PC-3 (cell line): ENCODE measurements at regions not wholly inside any gene's neighbourhood (a gene's known extent, or its start where the extent isn't known, plus 50 kb on each side); places are given as distances from the start of the nearest gene placed in this dataset.

Experiments used
- ATAC-seq: fragments of 200-7000 bp; cut with Tn5 transposase; 2 replicates; pipeline ENCODE4 v1.9.1; 2020; ENCODE audit warnings: mild to moderate bottlenecking, moderate library complexity
- BruUV-seq: library from RNA; stranded (reverse); fragments of 400-500 nt; replicated peaks from 2 replicates; lab custom pipeline; 2021; lab: Mats Ljungman, UMichigan
- CTCF ChIA-PET: fragments of 300-600 bp; sonication (Branson Sonifier 250); formaldehyde crosslinking; loops from one replicate; lab custom pipeline; 2022; ENCODE audit warnings: antibody characterized with exemption; lab: Charles Lee
- POLR2A ChIA-PET: fragments of 300-600 bp; sonication (Branson Sonifier 250); formaldehyde crosslinking; loops from one replicate; lab custom pipeline; 2022; ENCODE audit warnings: antibody characterized with exemption; ENCODE audit not compliant: unreplicated experiment; lab: Charles Lee
- DNase-seq: peaks from one replicate; pipeline ENCODE4 v3.0.0-alpha.2; 2015
- H2AFZ ChIP-seq: fragments of 300-600 bp; sonication (generic); 2 replicates; pipeline ENCODE4 v1.6.0; 2016; ENCODE audit warnings: antibody characterized with exemption, low read length
- H3F3A ChIP-seq: fragments of 300-600 bp; sonication (generic); one replicate; pipeline ENCODE4 v1.6.0; 2017; ENCODE audit warnings: antibody characterized with exemption, low read length, control low read depth, mild to moderate bottlenecking; ENCODE audit not compliant: unreplicated experiment
- H3K27ac ChIP-seq: fragments of 300-600 bp; sonication (generic); 2 replicates; pipeline ENCODE4 v1.5.1; 2016; ENCODE audit warnings: mild to moderate bottlenecking, low read length
- H3K27me3 ChIP-seq: fragments of 300-600 bp; sonication (generic); 2 replicates; pipeline ENCODE4 v1.6.1; 2016; ENCODE audit warnings: low read length, mixed read lengths
- H3K36me3 ChIP-seq: fragments of 300-600 bp; sonication (generic); 2 replicates; pipeline ENCODE4 v1.6.1; 2016; ENCODE audit warnings: low read depth, mixed run types, low read length, mixed read lengths
- H3K4me1 ChIP-seq: fragments of 300-600 bp; sonication (generic); 2 replicates; pipeline ENCODE4 v1.5.1; 2016; ENCODE audit warnings: low read length; ENCODE audit not compliant: insufficient read depth
- H3K4me2 ChIP-seq: fragments of 300-600 bp; sonication (generic); 2 replicates; pipeline ENCODE4 v1.6.0; 2016; ENCODE audit warnings: low read length
- H3K4me3 ChIP-seq: fragments of 300-600 bp; sonication (generic); 2 replicates; pipeline ENCODE4 v1.5.1; 2016; ENCODE audit warnings: mild to moderate bottlenecking, low read length, mixed read lengths
- H3K79me2 ChIP-seq: fragments of 300-600 bp; sonication (generic); 2 replicates; pipeline ENCODE4 v1.6.1; 2017; ENCODE audit warnings: low read length, mixed read lengths
- H3K9ac ChIP-seq: fragments of 300-600 bp; sonication (generic); 2 replicates; pipeline ENCODE4 v1.6.0; 2016; ENCODE audit warnings: mild to moderate bottlenecking, low read length
- H3K9me2 ChIP-seq: fragments of 300-600 bp; sonication (generic); replicated peaks from 2 replicates; pipeline ENCODE4 v1.6.1; 2016; ENCODE audit warnings: mixed run types, low read length, mixed read lengths
- H3K9me3 ChIP-seq: fragments of 300-600 bp; sonication (generic); 2 replicates; pipeline ENCODE4 v1.6.1; 2016; ENCODE audit warnings: low read length, mixed read lengths
- H4K20me1 ChIP-seq: fragments of 300-600 bp; sonication (generic); 2 replicates; pipeline ENCODE4 v1.6.1; 2016; ENCODE audit warnings: low read length, mixed read lengths
- EZH2 ChIP-seq: fragments of 300-600 bp; sonication (generic); IDR thresholded peaks from one replicate; pipeline ENCODE4 v1.6.1; 2017; ENCODE audit warnings: antibody characterized with exemption, mild to moderate bottlenecking, low read length; ENCODE audit not compliant: unreplicated experiment
- EZH2phosphoT487 ChIP-seq: fragments of 300-600 bp; sonication (generic); IDR thresholded peaks from 2 replicates; pipeline ENCODE4 v1.6.1; 2018; ENCODE audit warnings: mild to moderate bottlenecking, antibody characterized with exemption, low read length, borderline replicate concordance
- intact Hi-C: fragments of 100-400 bp; cut with micrococcal nuclease; formaldehyde crosslinking; loops from 2 replicates; pipeline ENCODE4 v1.9.0; 2023
- TF ChIP-seq, protein P1 (sequence below): fragments of 300-600 bp; sonication (generic); conservative IDR thresholded peaks from 2 replicates; pipeline ENCODE4 v1.5.1; 2017; ENCODE audit warnings: antibody characterized with exemption, low read depth, mild to moderate bottlenecking, low read length

DNA sequence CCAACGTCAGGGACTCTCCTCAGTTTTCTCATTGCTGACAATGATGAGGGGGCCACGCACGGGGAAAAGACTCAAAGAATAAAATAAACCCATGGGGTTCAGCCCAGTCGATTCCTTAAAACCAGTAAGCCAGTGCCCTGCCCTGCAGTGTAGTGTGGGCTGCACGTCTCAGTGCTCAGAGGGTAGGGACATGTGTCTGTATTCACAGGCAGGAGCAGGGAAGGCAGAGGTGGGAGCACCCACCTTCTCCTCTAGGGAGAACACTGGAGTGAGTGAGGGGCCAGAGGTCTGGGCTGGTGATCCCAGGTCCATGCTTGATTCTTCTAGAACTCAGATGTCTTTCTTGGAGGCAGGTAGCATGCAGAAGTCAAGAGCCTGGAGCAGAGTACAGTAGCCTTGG lies 303.6 kb downstream of the MATN1 start:
- Histone ChIP-seq H2AFZ (no peak overlapping the region), H3K27me3 (peaks cover 17% of the 10 kb centered on the region; the same call in 1 of the 2 replicates), H3K36me3 (no peaks in the 10 kb centered on the region), H3K4me1 (no peaks in the 10 kb centered on the region), H3K4me3 (no peak overlapping the region), H3K27ac (no peak overlapping the region), H3K9me3 (no peaks in the 10 kb centered on the region), H3K4me2 (no peak overlapping the region), H3K9me2 (no peaks in the 10 kb centered on the region), H3K79me2 (no peaks in the 10 kb centered on the region), H4K20me1 (no peaks in the 10 kb centered on the region), H3F3A (no peaks in the 10 kb centered on the region), H3K9ac (no peak overlapping the region)
- no TSS peak for BruUV-seq
- intact Hi-C loops, result no loop called here
- CTCF ChIA-PET, result no interaction called here
- POLR2A ChIA-PET, result no interaction called here
- no peak for DNase-seq
- ATAC-seq, result no peak
- TF ChIP-seq EZH2 (no peak), EZH2phosphoT487 (no peak)
- TF ChIP-seq, protein P1, sequence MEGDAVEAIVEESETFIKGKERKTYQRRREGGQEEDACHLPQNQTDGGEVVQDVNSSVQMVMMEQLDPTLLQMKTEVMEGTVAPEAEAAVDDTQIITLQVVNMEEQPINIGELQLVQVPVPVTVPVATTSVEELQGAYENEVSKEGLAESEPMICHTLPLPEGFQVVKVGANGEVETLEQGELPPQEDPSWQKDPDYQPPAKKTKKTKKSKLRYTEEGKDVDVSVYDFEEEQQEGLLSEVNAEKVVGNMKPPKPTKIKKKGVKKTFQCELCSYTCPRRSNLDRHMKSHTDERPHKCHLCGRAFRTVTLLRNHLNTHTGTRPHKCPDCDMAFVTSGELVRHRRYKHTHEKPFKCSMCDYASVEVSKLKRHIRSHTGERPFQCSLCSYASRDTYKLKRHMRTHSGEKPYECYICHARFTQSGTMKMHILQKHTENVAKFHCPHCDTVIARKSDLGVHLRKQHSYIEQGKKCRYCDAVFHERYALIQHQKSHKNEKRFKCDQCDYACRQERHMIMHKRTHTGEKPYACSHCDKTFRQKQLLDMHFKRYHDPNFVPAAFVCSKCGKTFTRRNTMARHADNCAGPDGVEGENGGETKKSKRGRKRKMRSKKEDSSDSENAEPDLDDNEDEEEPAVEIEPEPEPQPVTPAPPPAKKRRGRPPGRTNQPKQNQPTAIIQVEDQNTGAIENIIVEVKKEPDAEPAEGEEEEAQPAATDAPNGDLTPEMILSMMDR, result no peak

DNA sequence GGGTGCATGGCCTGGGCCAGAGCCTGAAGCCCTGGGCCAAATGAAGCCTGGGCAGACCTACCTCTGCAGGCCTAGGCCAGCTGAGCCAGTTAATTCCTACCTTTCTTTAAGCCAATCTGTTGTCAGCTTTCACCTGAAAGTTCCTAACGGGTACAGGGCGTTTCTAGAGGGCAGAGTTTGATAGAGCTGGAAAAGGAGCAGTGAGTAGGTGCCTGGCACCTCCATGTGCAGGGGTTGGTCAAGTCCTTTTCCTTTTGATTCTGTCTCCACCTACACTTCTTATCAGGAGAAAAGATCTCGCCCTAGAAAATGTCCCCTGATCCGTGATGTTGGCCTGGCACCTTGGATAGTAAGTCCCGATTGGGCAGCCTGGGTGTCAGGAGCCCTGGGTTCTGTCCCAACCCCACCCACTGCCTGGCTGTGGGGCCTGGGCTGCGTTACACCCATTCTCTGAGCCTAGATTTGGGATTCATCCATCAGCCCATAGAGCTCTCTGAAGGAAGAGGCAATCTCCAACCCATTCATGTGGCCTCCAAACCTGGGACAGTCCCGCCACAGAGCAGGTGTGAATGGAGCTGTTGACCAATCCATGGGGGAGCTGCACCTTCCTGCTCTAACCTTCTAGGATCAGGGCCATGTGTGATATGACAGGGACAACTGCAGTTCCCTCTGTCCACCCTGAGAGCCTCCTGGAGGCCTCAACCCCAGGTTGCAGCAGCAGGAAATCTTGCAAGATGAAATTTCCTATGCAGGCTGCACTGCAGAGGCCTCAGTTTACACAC lies 304.3 kb downstream of the MATN1 start:
- no TSS peak for BruUV-seq
- H3K9me3 ChIP-seq, result no peaks in the 10 kb centered on the region
- no peaks in the 10 kb centered on the region for H3K9me2 ChIP-seq
- DNase-seq (no peak), ATAC-seq (no peak)
- H3K27me3 ChIP-seq, result peaks cover 17% of the 10 kb centered on the region; the same call in 1 of the 2 replicates
- no peak overlapping the region for H3K4me3 ChIP-seq
- H4K20me1 ChIP-seq, result no peaks in the 10 kb centered on the region
- intact Hi-C loops, result no loop called here
- H3K4me1 ChIP-seq, result no peaks in the 10 kb centered on the region
- no peak overlapping the region for H2AFZ ChIP-seq
- TF ChIP-seq, protein P1, result no peak
- TF ChIP-seq EZH2phosphoT487 (no peak), EZH2 (no peak)
- no peaks in the 10 kb centered on the region for H3K36me3 ChIP-seq
- ChIA-PET CTCF (no interaction called here), POLR2A (no interaction called here)
- no peak overlapping the region for H3K4me2 ChIP-seq
- H3K9ac ChIP-seq, result no peak overlapping the region
- H3K79me2 ChIP-seq, result no peaks in the 10 kb centered on the region
- H3F3A ChIP-seq, result no peaks in the 10 kb centered on the region
- no peak overlapping the region for H3K27ac ChIP-seq
